ENCODE measurements at regions not wholly inside any gene's neighbourhood (a gene's known extent, or its start where the extent isn't known, plus 50 kb on each side); places are given as distances from the start of the nearest gene placed in this dataset.

- TF ChIP-seq CTCF (IDR thresholded peaks at IDR 0.05) (no peak), POLR2A (IDR thresholded peaks at IDR 0.05) (no peak)
Measured at GRCh38 chr3:194206320-194206719, 70.4 kb downstream of the HES1 start.
